Hepatocyte (in vitro differentiated cells): ENCODE measurements at regions not wholly inside any gene's neighbourhood (a gene's known extent, or its start where the extent isn't known, plus 50 kb on each side); places are given as distances from the start of the nearest gene placed in this dataset.

Experiments
- EZH2 ChIP-seq: fragments of 200-600 bp; sonication (generic); IDR thresholded peaks from 2 replicates; pipeline ENCODE4 v1.6.1; 2016; ENCODE audit warnings: antibody characterized with exemption, mild to moderate bottlenecking, borderline replicate concordance
- TF ChIP-seq, protein P1 (sequence below): fragments of 200-600 bp; sonication (generic); IDR thresholded peaks from 2 replicates; pipeline ENCODE4 v1.5.1; 2016; ENCODE audit warnings: antibody characterized with exemption, mild to moderate bottlenecking; ENCODE audit not compliant: poor library complexity

- TF ChIP-seq, protein P1, sequence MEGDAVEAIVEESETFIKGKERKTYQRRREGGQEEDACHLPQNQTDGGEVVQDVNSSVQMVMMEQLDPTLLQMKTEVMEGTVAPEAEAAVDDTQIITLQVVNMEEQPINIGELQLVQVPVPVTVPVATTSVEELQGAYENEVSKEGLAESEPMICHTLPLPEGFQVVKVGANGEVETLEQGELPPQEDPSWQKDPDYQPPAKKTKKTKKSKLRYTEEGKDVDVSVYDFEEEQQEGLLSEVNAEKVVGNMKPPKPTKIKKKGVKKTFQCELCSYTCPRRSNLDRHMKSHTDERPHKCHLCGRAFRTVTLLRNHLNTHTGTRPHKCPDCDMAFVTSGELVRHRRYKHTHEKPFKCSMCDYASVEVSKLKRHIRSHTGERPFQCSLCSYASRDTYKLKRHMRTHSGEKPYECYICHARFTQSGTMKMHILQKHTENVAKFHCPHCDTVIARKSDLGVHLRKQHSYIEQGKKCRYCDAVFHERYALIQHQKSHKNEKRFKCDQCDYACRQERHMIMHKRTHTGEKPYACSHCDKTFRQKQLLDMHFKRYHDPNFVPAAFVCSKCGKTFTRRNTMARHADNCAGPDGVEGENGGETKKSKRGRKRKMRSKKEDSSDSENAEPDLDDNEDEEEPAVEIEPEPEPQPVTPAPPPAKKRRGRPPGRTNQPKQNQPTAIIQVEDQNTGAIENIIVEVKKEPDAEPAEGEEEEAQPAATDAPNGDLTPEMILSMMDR, result no peak
- no peak for TF ChIP-seq EZH2
These were observed 245.5 kb downstream of the ATP23 start for GRCh38 chr12:58186914-58187313.
